Right lobe of liver (tissue), 4 donors: ENCODE measurements at regions not wholly inside any gene's neighbourhood (a gene's known extent, or its start where the extent isn't known, plus 50 kb on each side); places are given as distances from the start of the nearest gene placed in this dataset.

Experiments
- CTCF ChIP-seq, 4 donors: fragments of 200-600 bp in 3 of 4; fragments of 450-650 bp in 1 of 4; IDR thresholded peaks; one replicate each; pipeline versions ENCODE4 v1.5.1 to v1.8.0; 2016 to 2022; ENCODE audit warnings: antibody characterized with exemption in 4 of 4, mild to moderate bottlenecking in 2 of 4
- POLR2A ChIP-seq: fragments of 450-650 bp; IDR thresholded peaks from one replicate; pipeline ENCODE4 v1.6.1; 2017; ENCODE audit warnings: antibody characterized with exemption, mild to moderate bottlenecking
- donor health status: DM: no; HTN: no; CAD: no.
- donor health status: DM: no; HTN: no; CAD: no.
- donor health status: DM: no; HTN: yes; CAD: no.

- TF ChIP-seq CTCF (IDR thresholded peaks at IDR 0.05) (no peak), POLR2A (no peak)
These were observed 150.3 kb upstream of the GPR12 start for GRCh38 chr13:26910754-26911465.
